H1 (cell line): ENCODE measurements at regions not wholly inside any gene's neighbourhood (a gene's known extent, or its start where the extent isn't known, plus 50 kb on each side); places are given as distances from the start of the nearest gene placed in this dataset.

Experiments used
- CTCF ChIA-PET: fragments of 300-600 bp; sonication (Branson Sonifier 250); formaldehyde crosslinking; loops from one replicate; lab custom pipeline; 2021; ENCODE audit not compliant: partially characterized antibody; lab: Charles Lee
- POLR2A ChIA-PET: fragments of 300-600 bp; sonication (Branson Sonifier 250); formaldehyde crosslinking; loops from one replicate; lab custom pipeline; 2021; ENCODE audit warnings: inconsistent platforms; ENCODE audit not compliant: partially characterized antibody; lab: Charles Lee
- DNase-seq, 2 experiments: peaks; one replicate each; pipeline versions ENCODE4 v3.0.0 to v3.0.0-alpha.2; 2010 to 2022; ENCODE audit warnings: low spot score in 2 of 2, low read depth in 1 of 2, mixed read lengths in 1 of 2
- FAIRE-seq: peaks from 2 replicates; lab custom pipeline; 2011; peaks lifted over from hg19 to GRCh38; lab: Jason Lieb, UNC
- H2AFZ ChIP-seq: 2 replicates; pipeline ENCODE4 v1.8.1; 2012; ENCODE audit warnings: low read length, inconsistent platforms
- H2AK5ac ChIP-seq: 2 replicates; pipeline ENCODE4 v1.6.1; 2013; ENCODE audit warnings: low read depth, low read length
- H2BK120ac ChIP-seq: replicated peaks from 2 replicates; pipeline ENCODE3; 2013; ENCODE audit warnings: low read depth, low read length, inconsistent platforms
- H2BK12ac ChIP-seq: 2 replicates; pipeline ENCODE4 v1.6.1; 2013; ENCODE audit warnings: low read depth, low read length
- H2BK15ac ChIP-seq: 2 replicates; pipeline ENCODE4 v1.6.1; 2013; ENCODE audit warnings: low read length
- H2BK20ac ChIP-seq: 2 replicates; pipeline ENCODE4 v1.6.1; 2013; ENCODE audit warnings: low read length
- H2BK5ac ChIP-seq: 2 replicates; pipeline ENCODE4 v1.6.1; 2013; ENCODE audit warnings: low read depth, low read length
- H3K14ac ChIP-seq: 2 replicates; pipeline ENCODE4 v1.6.1; 2013; ENCODE audit warnings: inconsistent platforms; ENCODE audit not compliant: insufficient read length
- H3K18ac ChIP-seq: 2 replicates; pipeline ENCODE4 v1.6.1; 2013; ENCODE audit warnings: low read length; ENCODE audit errors: extremely low read depth
- H3K23ac ChIP-seq: 2 replicates; pipeline ENCODE4 v1.6.1; 2013; ENCODE audit warnings: inconsistent platforms; ENCODE audit not compliant: insufficient read length
- H3K23me2 ChIP-seq: 2 replicates; pipeline ENCODE4 v1.6.1; 2013; ENCODE audit warnings: low read depth, low read length
- H3K27ac ChIP-seq: 2 replicates; pipeline ENCODE4 v1.6.1; 2011; ENCODE audit warnings: low read depth, low read length, inconsistent platforms
- H3K27me3 ChIP-seq, 4 experiments: replicated peaks in 1 of 4; 1 replicate in 1 of 4; 2 replicates in 3 of 4; pipeline versions ENCODE4 v1.6.1 to v1.8.1; 2011 to 2013; ENCODE audit warnings: low read length in 3 of 4, mild to moderate bottlenecking in 3 of 4, inconsistent platforms in 2 of 4, mixed read lengths in 2 of 4, moderate library complexity in 1 of 4; ENCODE audit not compliant: control insufficient read depth in 3 of 4, insufficient read depth in 3 of 4; ENCODE audit errors: extremely low read depth in 1 of 4
- H3K36me3 ChIP-seq, 4 experiments: 2 replicates each; pipeline versions ENCODE4 v1.6.1 to v1.8.1; 2011 to 2013; ENCODE audit warnings: mild to moderate bottlenecking in 4 of 4, low read length in 3 of 4, moderate library complexity in 2 of 4, control low read depth in 1 of 4, inconsistent platforms in 1 of 4; ENCODE audit not compliant: insufficient read depth in 4 of 4, control insufficient read depth in 2 of 4
- H3K4ac ChIP-seq: replicated peaks from 2 replicates; pipeline ENCODE3; 2013; ENCODE audit warnings: low read length, low read depth, mixed read lengths, inconsistent platforms; ENCODE audit not compliant: insufficient read length
- H3K4me1 ChIP-seq, 4 experiments: replicated peaks in 1 of 4; 1 replicate in 1 of 4; 2 replicates in 3 of 4; pipeline versions ENCODE4 v1.6.1 to v1.8.1; 2011 to 2013; ENCODE audit warnings: low read length in 3 of 4, inconsistent platforms in 2 of 4, mixed read lengths in 1 of 4; ENCODE audit not compliant: insufficient read depth in 4 of 4, control insufficient read depth in 3 of 4
- H3K4me2 ChIP-seq, 2 experiments: 2 replicates each; pipeline versions ENCODE4 v1.6.1 to v1.8.1; 2011 to 2013; ENCODE audit warnings: low read depth in 2 of 2, low read length in 2 of 2, control low read depth in 1 of 2, inconsistent platforms in 1 of 2, mild to moderate bottlenecking in 1 of 2; ENCODE audit not compliant: insufficient read depth in 1 of 2
- H3K4me3 ChIP-seq, 4 experiments: fragments of 200-600, 300-600 bp in 1 of 4; sonication (generic), shearing (Covaris generic), sonication (Bioruptor Twin) in 1 of 4; 2 replicates each; pipeline versions ENCODE4 v1.5.1 to v1.8.1; 2011 to 2016; ENCODE audit warnings: low read length in 4 of 4, low read depth in 3 of 4, control low read depth in 2 of 4, inconsistent platforms in 2 of 4, mild to moderate bottlenecking in 2 of 4, mixed read lengths in 1 of 4, moderate library complexity in 1 of 4; ENCODE audit not compliant: insufficient read depth in 2 of 4; ENCODE audit errors: extremely low read depth in 1 of 4
- H3K56ac ChIP-seq: replicated peaks from 2 replicates; pipeline ENCODE3; 2013; ENCODE audit warnings: low read depth, mild to moderate bottlenecking, mixed read lengths, low read length, inconsistent platforms; ENCODE audit not compliant: insufficient read length
- H3K79me1 ChIP-seq: 2 replicates; pipeline ENCODE4 v1.6.1; 2013; ENCODE audit warnings: low read depth, low read length, control low read depth
- H3K79me2 ChIP-seq, 2 experiments: 2 replicates each; pipeline versions ENCODE4 v1.6.1 to v1.8.1; 2012 to 2013; ENCODE audit warnings: low read length in 2 of 2, mild to moderate bottlenecking in 2 of 2, inconsistent platforms in 1 of 2; ENCODE audit not compliant: insufficient read depth in 2 of 2, control insufficient read depth in 1 of 2
- H3K9ac ChIP-seq, 4 experiments: replicated peaks in 1 of 4; 1 replicate in 1 of 4; 2 replicates in 3 of 4; pipeline versions ENCODE4 v1.6.1 to v1.8.1; 2011 to 2013; ENCODE audit warnings: low read depth in 3 of 4, low read length in 3 of 4, control low read depth in 2 of 4, mild to moderate bottlenecking in 2 of 4, moderate library complexity in 2 of 4, inconsistent platforms in 1 of 4; ENCODE audit errors: extremely low read depth in 1 of 4
- H3K9me3 ChIP-seq, 2 experiments: 2 replicates each; pipeline versions ENCODE4 v1.6.1 to v1.8.1; 2012 to 2013; ENCODE audit warnings: mild to moderate bottlenecking in 2 of 2, moderate library complexity in 2 of 2, control low read depth in 1 of 2, inconsistent platforms in 1 of 2, low read depth in 1 of 2, low read length in 1 of 2, mixed read lengths in 1 of 2; ENCODE audit not compliant: insufficient read depth in 2 of 2
- H4K20me1 ChIP-seq, 2 experiments: replicated peaks in 1 of 2; 2 replicates each; pipeline versions ENCODE3 to v1.8.1; 2011 to 2013; ENCODE audit warnings: inconsistent platforms in 2 of 2, low read length in 2 of 2, mild to moderate bottlenecking in 1 of 2; ENCODE audit not compliant: insufficient read depth in 2 of 2, control insufficient read depth in 1 of 2
- H4K5ac ChIP-seq: 2 replicates; pipeline ENCODE4 v1.6.1; 2013; ENCODE audit warnings: low read length, low read depth, mixed read lengths, inconsistent platforms; ENCODE audit not compliant: insufficient read length
- H4K8ac ChIP-seq: 2 replicates; pipeline ENCODE4 v1.8.0; 2013; ENCODE audit warnings: mild to moderate bottlenecking, moderate library complexity, low read length, inconsistent platforms; ENCODE audit not compliant: insufficient read depth; ENCODE audit errors: extremely low read depth
- H4K91ac ChIP-seq: replicated peaks from 2 replicates; pipeline ENCODE3; 2013; ENCODE audit warnings: low read length, mixed read lengths, inconsistent platforms; ENCODE audit not compliant: insufficient read length
- FOSL1 ChIP-seq: IDR thresholded peaks from 2 replicates; pipeline ENCODE4 v1.6.1; 2011; ENCODE audit warnings: mild to moderate bottlenecking, low read depth, low read length, moderate library complexity; ENCODE audit not compliant: insufficient read depth
- GABPA ChIP-seq: IDR thresholded peaks from 2 replicates; pipeline ENCODE4 v1.6.1; 2011; ENCODE audit warnings: mild to moderate bottlenecking, low read length, moderate library complexity, borderline replicate concordance; ENCODE audit not compliant: insufficient read depth
- JUND ChIP-seq: IDR thresholded peaks from 2 replicates; pipeline ENCODE4 v1.6.1; 2011; ENCODE audit warnings: mild to moderate bottlenecking, improper control_type of control experiment, low read length
- KDM1A ChIP-seq: fragments of 200-600, 300-600 bp; sonication (generic); IDR thresholded peaks from 2 replicates; pipeline ENCODE4 v1.7.1; 2016; ENCODE audit warnings: mild to moderate bottlenecking, low read length, borderline replicate concordance
- KDM5A ChIP-seq: fragments of 200-600 bp; IDR thresholded peaks from 2 replicates; pipeline ENCODE4 v1.7.1; 2012; ENCODE audit warnings: mild to moderate bottlenecking, low read length, inconsistent platforms, mixed read lengths
- NANOG ChIP-seq: IDR thresholded peaks from 2 replicates; pipeline ENCODE4 v1.6.1; 2011; ENCODE audit warnings: low read length, low read depth, mild to moderate bottlenecking, inconsistent platforms; ENCODE audit not compliant: insufficient read depth, poor library complexity, severe bottlenecking
- RFX5 ChIP-seq: IDR thresholded peaks from 2 replicates; pipeline ENCODE4 v1.6.1; 2011; ENCODE audit warnings: low read depth, low read length, improper control_type of control experiment, borderline replicate concordance
- RNF2 ChIP-seq: fragments of 200-900, 300-1000 bp; sonication (generic); IDR thresholded peaks from 2 replicates; pipeline ENCODE4 v1.7.1; 2016; ENCODE audit warnings: borderline replicate concordance, low read depth, mild to moderate bottlenecking, antibody characterized with exemption, low read length; ENCODE audit not compliant: poor library complexity, severe bottlenecking; ENCODE audit errors: missing control alignments
- RXRA ChIP-seq: IDR thresholded peaks from 2 replicates; pipeline ENCODE4 v1.6.1; 2011; ENCODE audit warnings: low read depth, mild to moderate bottlenecking, low read length, moderate library complexity; ENCODE audit not compliant: insufficient read depth
- TAF7 ChIP-seq: optimal IDR thresholded peaks from 2 replicates; pipeline ENCODE3; 2011; ENCODE audit warnings: low read depth, mild to moderate bottlenecking, inconsistent platforms, low read length, moderate library complexity, borderline replicate concordance
- WGBS, 2 experiments: shearing (Covaris generic) in 1 of 2; methylation state at CpG; one replicate each; pipeline versions ENCODE4 v1.1.6 to v1.1.7; 2013 to 2015; ENCODE audit warnings: low lambda C conversion rate in 2 of 2, mixed read lengths in 2 of 2, inconsistent platforms in 1 of 2, low coverage in 1 of 2, missing lambda C conversion rate in 1 of 2; ENCODE audit not compliant: insufficient replicate concordance in 2 of 2, insufficient coverage in 1 of 2, insufficient read length in 1 of 2; ENCODE audit errors: extremely low coverage in 1 of 2, missing lambda C conversion rate in 1 of 2; 5-methylcytosine and 5-hydroxymethylcytosine counted together
- TF ChIP-seq, protein P1 (sequence below): IDR thresholded peaks from 2 replicates; pipeline ENCODE4 v1.6.1; 2012; ENCODE audit warnings: low read length, inconsistent platforms

DNA sequence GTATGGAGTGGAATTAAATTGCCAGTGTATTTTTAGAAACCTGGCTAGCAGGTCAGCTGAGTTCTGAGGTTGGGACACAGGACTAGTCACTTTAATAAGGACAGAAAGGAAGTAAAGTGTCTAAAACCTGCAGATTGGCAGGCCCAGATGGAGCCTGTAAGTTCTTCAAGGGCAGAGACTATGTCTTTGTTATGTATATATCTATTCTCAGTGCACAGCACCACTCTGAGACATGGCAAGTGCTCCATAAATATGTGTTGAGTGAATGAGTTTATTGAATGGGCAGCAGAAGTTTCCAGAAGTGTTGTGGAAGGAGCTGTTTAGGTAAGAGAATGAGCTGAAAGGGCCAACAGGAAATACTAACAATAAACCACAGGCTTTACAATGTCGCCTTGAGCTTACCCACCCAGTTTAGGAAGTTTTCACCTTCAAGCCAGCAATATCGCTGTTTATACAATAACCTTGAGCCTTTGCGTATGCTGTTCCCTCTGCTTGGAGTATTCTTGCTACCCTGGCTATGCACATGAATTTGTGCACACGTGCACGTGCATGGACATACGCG is 109.5 kb upstream of the TMPO start:
- ChIA-PET CTCF (interaction anchor here (0.5 to 1.7 kb wide), 8 partner anchors 8 to 1735 kb away, joined by 3 to 9 read pairs (median 3); no protein-coding TSS in a partner anchor), POLR2A (no interaction called here)
- Histone ChIP-seq H3K14ac (no peak overlapping the region), H3K4me1 (peaks cover 0 to 7% (median 2%) of the 10 kb centered on the region in 4 experiments; a peak in 3 of 7 replicates), H3K23me2 (no peaks in the 10 kb centered on the region), H4K8ac (no peak overlapping the region), H3K4me2 (no peak overlapping the region), H3K27ac (no peak overlapping the region), H2BK5ac (no peak overlapping the region), H3K79me2 (no peaks in the 10 kb centered on the region), H4K20me1 (no peaks in the 10 kb centered on the region), H3K23ac (no peak overlapping the region), H2BK120ac (no peak overlapping the region), H2AFZ (no peak overlapping the region), H3K4me3 (no peak overlapping the region), H3K9me3 (peaks cover 0 to 7% of the 10 kb centered on the region in 2 experiments; a peak in 1 of 4 replicates), H4K91ac (no peak overlapping the region), H3K79me1 (no peaks in the 10 kb centered on the region), H2BK15ac (no peak overlapping the region), H2AK5ac (no peak overlapping the region), H3K27me3 (no peaks in the 10 kb centered on the region), H3K9ac (no peak overlapping the region), H3K18ac (no peak overlapping the region), H3K36me3 (no peaks in the 10 kb centered on the region), H4K5ac (no peak overlapping the region), H2BK20ac (no peak overlapping the region), H3K56ac (no peak overlapping the region), H2BK12ac (no peak overlapping the region; the same call in 1 of the 2 replicates), H3K4ac (no peak overlapping the region)
- WGBS, 2 experiments = 96% methylated on average over 7 of the region's 7 CpGs; no CpG with 5 or more reads in 1 of the 2 experiments
- DNase-seq (no peak), FAIRE-seq (no peak)
- TF ChIP-seq KDM1A = no peak
- TF ChIP-seq NANOG = no peak
- no peak for TF ChIP-seq TAF7
- no peak for TF ChIP-seq GABPA
- TF ChIP-seq FOSL1 = no peak
- no peak for TF ChIP-seq RXRA
- TF ChIP-seq KDM5A = no peak
- TF ChIP-seq JUND = no peak
- TF ChIP-seq RNF2 = no peak
- TF ChIP-seq RFX5 = no peak
- TF ChIP-seq, protein P1, sequence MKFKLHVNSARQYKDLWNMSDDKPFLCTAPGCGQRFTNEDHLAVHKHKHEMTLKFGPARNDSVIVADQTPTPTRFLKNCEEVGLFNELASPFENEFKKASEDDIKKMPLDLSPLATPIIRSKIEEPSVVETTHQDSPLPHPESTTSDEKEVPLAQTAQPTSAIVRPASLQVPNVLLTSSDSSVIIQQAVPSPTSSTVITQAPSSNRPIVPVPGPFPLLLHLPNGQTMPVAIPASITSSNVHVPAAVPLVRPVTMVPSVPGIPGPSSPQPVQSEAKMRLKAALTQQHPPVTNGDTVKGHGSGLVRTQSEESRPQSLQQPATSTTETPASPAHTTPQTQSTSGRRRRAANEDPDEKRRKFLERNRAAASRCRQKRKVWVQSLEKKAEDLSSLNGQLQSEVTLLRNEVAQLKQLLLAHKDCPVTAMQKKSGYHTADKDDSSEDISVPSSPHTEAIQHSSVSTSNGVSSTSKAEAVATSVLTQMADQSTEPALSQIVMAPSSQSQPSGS = no peak
